Renal cortex interstitium (tissue), 11 donors: ENCODE measurements at regions not wholly inside any gene's neighbourhood (a gene's known extent, or its start where the extent isn't known, plus 50 kb on each side); places are given as distances from the start of the nearest gene placed in this dataset.
A peak's percentile ranks its signal among the peaks of the same experiment; 100 is the strongest.

Source experiments
- DNase-seq, 11 donors: peaks; one replicate each; pipeline ENCODE4 v3.0.0-alpha.2; 2013; ENCODE audit warnings: low read depth in 9 of 11, low spot score in 4 of 11; ENCODE audit errors: extremely low read depth in 1 of 11

GRCh38 chr10:4477664-4478063 is 348.3 kb upstream of the AKR1E2 start:
- no peak for DNase-seq

DNA sequence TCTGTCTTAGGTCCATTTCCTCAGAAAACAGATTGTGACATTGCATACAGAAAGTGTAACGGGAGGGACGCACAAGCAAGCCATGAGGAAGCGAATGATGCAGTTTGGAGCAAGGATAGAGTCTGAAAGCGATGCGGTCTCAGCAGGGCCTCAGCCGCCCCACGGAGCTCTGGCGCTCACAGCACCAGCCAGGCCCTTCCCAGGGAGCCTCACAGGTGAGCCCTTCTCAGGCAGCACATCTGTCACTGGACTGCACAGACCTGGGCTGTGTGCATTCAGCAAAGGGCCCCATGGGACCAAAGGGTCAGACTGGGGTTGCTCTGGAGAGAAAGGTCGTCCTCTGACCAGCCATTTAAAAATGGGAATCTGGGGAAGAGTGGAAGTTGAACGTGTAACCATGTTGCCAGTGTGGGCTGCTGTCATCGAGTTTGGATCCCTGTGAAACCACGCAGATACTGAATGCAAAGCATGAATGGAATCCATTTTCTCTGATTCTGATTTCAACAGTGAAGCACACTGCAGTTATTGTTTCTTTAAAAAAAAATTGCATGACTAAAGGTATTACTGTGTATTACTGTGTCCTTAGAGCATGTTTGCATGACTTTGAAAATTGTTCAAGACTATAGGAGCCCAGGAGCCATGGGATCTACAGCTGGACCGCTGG is 350.0 kb upstream of the AKR1E2 start:
- DNase-seq = no peak

DNA sequence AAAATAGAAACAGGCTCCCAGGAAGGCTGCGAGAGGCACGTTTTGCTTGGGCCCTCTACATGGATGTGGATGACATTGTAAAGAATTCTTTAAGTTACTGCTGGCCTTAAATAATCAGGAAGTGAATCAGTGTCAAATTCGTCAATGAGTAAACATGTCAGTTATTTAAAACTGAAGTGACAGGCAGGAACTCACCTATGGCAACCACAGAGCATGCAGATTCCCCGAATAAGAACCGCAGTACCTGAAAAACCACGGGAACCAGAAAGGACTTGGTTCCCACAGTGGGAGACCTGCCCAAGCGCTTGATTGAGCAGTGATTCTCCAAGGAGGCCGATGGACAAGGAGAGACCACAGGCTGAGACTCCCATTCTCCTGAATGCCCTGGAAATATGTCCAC is 351.2 kb upstream of the AKR1E2 start:
- DNase-seq = no peak

- DNase-seq = no peak
Measured at GRCh38 chr10:4473977-4474376, 352.0 kb upstream of the AKR1E2 start.

- no peak for DNase-seq
Measured at GRCh38 chr10:4472190-4472904, 353.7 kb upstream of the AKR1E2 start.

- no peak for DNase-seq
Measured at GRCh38 chr10:4470231-4470835, 355.7 kb upstream of the AKR1E2 start.

- peak in 8 of 11 donors; percentile 12 to 45 (median 26) for DNase-seq
Measured at GRCh38 chr10:4467481-4467880, 358.5 kb upstream of the AKR1E2 start.

DNA sequence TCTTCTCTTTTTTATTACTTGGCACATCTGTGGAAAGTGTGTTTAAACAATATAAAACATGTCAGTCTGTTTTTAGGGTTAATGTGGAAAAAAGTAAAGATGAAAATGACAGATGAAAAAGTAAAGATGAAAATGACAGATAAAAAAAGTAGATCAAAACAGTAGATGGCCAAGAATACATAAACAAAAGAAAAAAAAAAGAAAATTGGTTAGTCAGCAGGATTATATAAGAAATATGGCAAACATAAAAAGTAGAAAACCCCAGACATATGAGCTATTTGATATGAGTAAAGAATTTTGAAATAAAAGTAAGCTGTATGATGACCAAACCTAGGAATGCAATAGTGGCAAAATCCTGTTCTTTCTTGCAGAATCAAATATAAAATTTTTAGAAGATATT is 365.7 kb upstream of the AKR1E2 start:
- DNase-seq = no peak

- no peak for DNase-seq
Measured at GRCh38 chr10:4459531-4459930, 366.5 kb upstream of the AKR1E2 start.

- DNase-seq = no peak
Measured at GRCh38 chr10:4457597-4457996, 368.4 kb upstream of the AKR1E2 start.

- DNase-seq = no peak
Measured at GRCh38 chr10:4456776-4457175, 369.2 kb upstream of the AKR1E2 start.

- DNase-seq = no peak
Measured at GRCh38 chr10:4456279-4456678, 369.7 kb upstream of the AKR1E2 start.

DNA sequence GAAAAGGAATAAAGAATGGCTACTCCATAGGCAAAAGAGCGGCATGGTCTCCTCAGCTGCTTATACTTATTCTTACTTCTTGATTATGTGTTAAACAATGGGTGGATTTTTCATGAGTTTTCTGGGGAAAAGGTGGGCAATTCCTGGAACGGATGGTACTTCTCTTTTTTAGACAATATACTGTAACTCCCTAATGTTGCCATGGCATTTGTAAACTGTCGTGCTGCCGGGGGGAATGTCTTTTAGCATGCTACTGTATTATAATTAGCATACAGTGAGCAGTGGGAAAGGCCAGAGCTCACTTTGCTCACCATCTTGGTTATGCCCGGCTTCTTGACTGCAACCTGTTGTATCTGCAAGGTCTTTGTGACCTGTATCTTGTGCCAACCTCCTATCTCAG is 372.1 kb upstream of the AKR1E2 start:
- DNase-seq = no peak

GRCh38 chr10:4453276-4453675 is 372.7 kb upstream of the AKR1E2 start:
- no peak for DNase-seq

GRCh38 chr10:4450981-4451908 is 374.8 kb upstream of the AKR1E2 start:
- peak in 1 of 11 donors; percentile 15 for DNase-seq

DNA sequence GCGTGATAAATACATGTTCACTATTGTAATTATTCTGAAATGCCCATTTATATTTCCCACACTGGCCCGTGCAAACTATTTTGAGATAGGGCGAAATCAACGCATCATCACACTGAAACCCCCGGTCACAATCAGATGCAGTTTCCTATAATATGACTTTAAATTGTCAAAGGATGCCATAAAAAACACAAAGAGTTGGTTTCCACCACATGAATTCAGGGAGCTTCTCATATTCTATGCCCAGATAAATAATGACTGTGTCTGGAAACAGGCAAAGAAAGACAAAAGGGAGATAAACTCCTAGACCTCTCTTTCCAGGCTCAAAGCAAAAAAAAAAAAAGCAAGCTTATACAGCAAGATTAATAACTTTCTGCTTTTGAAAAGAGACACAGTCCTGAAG is 375.8 kb upstream of the AKR1E2 start:
- no peak for DNase-seq

DNA sequence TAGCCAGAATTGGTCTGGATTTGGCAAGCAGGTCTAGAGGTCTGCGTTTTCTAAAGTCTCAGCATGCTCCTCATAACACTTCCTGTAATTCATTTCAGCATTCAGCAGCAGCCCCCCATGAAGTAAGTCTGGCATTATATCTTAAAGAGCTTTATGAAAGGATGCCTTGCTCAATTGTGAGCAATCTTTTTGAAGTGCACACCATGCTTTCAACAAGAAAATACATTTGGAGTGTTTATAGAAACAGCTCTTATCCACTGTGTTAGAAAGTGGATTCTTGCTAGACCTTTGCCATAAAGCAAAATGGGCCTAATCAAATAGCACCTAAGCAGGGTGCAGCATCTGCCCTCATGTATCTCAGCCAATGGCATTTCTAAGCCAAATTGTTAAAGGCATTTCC is 378.0 kb upstream of the AKR1E2 start:
- no peak for DNase-seq

GRCh38 chr10:4443419-4443818 is 382.6 kb upstream of the AKR1E2 start:
- no peak for DNase-seq

- no peak for DNase-seq
Measured at GRCh38 chr10:4442296-4442695, 383.7 kb upstream of the AKR1E2 start.

GRCh38 chr10:4440260-4440659 is 385.7 kb upstream of the AKR1E2 start:
- no peak for DNase-seq
